ENCODE measurements at regions not wholly inside any gene's neighbourhood (a gene's known extent, or its start where the extent isn't known, plus 50 kb on each side); places are given as distances from the start of the nearest gene placed in this dataset.

- TF ChIP-seq CTCF (IDR thresholded peaks at IDR 0.05) (peak; percentile 8 to 30 (median 20)), POLR2A (IDR thresholded peaks at IDR 0.05) (no peak)
These were observed 263.9 kb downstream of the KTN1 start for GRCh38 chr14:55843718-55844403.
